Prostate gland (tissue), 2 donors: ENCODE measurements at regions not wholly inside any gene's neighbourhood (a gene's known extent, or its start where the extent isn't known, plus 50 kb on each side); places are given as distances from the start of the nearest gene placed in this dataset.

Experiments
- POLR2A ChIP-seq: fragments of 450-650 bp; IDR thresholded peaks from one replicate; pipeline ENCODE4 v1.6.1; 2016; ENCODE audit warnings: antibody characterized with exemption, mild to moderate bottlenecking
- POLR2AphosphoS5 ChIP-seq: sonication (generic); formaldehyde crosslinking; IDR thresholded peaks from one replicate; pipeline ENCODE4 v1.6.1; 2017; ENCODE audit warnings: antibody characterized with exemption
- TF ChIP-seq, protein P1 (sequence below), 4 experiments: fragments of 200-600 bp in 2 of 4; fragments of 450-650 bp in 2 of 4; sonication (generic) in 2 of 4; IDR thresholded peaks; 1 replicate in 3 of 4; 2 replicates in 1 of 4; pipeline ENCODE4 v1.5.1; 2016 to 2019; ENCODE audit warnings: antibody characterized with exemption in 4 of 4, mild to moderate bottlenecking in 2 of 4, moderate library complexity in 2 of 4

DNA sequence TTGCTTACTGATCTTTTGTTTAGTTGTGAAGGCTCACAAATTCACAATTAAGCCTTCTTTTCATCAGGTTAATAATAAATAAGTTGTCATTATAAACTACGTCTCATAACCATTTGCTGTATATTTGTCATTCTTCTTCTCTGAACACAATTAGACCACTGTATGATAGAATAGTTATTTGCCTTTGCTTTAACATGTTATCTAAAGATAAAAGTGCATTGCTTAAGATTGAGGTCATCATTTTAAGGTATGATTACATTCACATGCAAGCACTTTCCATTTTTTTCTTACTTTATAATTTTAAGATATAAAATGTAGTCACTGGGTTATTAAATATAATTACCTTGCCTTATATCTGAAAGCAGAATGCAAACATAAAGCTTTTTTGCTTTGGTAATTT lies 80.1 kb upstream of the GLS start:
- TF ChIP-seq, protein P1, sequence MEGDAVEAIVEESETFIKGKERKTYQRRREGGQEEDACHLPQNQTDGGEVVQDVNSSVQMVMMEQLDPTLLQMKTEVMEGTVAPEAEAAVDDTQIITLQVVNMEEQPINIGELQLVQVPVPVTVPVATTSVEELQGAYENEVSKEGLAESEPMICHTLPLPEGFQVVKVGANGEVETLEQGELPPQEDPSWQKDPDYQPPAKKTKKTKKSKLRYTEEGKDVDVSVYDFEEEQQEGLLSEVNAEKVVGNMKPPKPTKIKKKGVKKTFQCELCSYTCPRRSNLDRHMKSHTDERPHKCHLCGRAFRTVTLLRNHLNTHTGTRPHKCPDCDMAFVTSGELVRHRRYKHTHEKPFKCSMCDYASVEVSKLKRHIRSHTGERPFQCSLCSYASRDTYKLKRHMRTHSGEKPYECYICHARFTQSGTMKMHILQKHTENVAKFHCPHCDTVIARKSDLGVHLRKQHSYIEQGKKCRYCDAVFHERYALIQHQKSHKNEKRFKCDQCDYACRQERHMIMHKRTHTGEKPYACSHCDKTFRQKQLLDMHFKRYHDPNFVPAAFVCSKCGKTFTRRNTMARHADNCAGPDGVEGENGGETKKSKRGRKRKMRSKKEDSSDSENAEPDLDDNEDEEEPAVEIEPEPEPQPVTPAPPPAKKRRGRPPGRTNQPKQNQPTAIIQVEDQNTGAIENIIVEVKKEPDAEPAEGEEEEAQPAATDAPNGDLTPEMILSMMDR (IDR thresholded peaks at IDR 0.05): no peak
- TF ChIP-seq POLR2AphosphoS5 (no peak), POLR2A (no peak)
